ENCODE measurements at regions not wholly inside any gene's neighbourhood (a gene's known extent, or its start where the extent isn't known, plus 50 kb on each side); places are given as distances from the start of the nearest gene placed in this dataset.

- TF ChIP-seq CTCF (conservative IDR thresholded peaks at IDR 0.05 in 1 of 2, IDR thresholded peaks at IDR 0.05 in 1 of 2; ENCODE audit: extremely low read depth in 1 of 2, insufficient read depth in 1 of 2, low read depth in 1 of 2, low read length in 2 of 2) (no peak), EZH2 (IDR thresholded peaks at IDR 0.05; ENCODE audit: borderline replicate concordance, low read length) (no peak)
These were observed 347.5 kb upstream of the CITED2 start for GRCh38 chr6:139721954-139722353.

Data from mammary epithelial cell (primary cell).